ENCODE measurements at regions not wholly inside any gene's neighbourhood (a gene's known extent, or its start where the extent isn't known, plus 50 kb on each side); places are given as distances from the start of the nearest gene placed in this dataset.

DNA sequence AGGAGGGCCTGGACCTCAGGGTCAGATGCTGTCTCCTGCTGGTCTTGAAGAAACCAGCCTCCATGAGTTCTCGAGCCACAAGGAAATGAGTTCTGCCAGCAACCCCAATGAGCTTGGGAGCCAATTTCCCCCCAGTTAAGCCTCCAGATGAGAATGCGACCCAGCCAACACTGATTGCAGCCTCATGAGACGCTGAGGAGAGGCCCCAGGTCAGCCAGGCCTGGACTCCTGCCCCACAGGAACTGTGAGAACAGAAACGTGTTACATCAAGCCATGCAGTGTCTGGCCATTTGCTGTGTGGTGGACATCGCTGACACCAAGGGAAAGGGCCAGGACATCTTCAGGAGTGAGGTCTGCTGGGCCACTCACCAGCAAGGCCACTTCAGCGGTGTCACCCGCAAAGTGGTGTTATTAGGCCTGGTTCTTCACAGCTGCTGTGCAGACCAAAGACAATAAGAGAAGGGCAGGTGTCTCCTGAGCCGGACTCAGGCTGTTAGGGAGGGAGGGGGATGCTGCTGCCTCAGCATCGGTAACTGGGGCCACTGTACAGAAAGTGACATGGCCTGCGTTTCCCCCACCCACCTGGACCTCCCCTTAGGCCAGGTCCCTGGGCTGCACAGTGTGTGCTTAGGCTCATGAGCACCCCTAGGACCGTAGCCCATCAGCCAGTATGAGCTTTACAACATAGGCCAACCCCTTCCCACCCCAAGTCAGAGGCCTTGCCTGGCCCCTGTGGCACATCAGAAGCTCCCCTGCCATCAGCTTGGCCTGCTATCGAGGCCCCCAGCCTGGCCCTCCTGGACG is 272.4 kb upstream of the RTL1 start:
- TF ChIP-seq, protein P1, sequence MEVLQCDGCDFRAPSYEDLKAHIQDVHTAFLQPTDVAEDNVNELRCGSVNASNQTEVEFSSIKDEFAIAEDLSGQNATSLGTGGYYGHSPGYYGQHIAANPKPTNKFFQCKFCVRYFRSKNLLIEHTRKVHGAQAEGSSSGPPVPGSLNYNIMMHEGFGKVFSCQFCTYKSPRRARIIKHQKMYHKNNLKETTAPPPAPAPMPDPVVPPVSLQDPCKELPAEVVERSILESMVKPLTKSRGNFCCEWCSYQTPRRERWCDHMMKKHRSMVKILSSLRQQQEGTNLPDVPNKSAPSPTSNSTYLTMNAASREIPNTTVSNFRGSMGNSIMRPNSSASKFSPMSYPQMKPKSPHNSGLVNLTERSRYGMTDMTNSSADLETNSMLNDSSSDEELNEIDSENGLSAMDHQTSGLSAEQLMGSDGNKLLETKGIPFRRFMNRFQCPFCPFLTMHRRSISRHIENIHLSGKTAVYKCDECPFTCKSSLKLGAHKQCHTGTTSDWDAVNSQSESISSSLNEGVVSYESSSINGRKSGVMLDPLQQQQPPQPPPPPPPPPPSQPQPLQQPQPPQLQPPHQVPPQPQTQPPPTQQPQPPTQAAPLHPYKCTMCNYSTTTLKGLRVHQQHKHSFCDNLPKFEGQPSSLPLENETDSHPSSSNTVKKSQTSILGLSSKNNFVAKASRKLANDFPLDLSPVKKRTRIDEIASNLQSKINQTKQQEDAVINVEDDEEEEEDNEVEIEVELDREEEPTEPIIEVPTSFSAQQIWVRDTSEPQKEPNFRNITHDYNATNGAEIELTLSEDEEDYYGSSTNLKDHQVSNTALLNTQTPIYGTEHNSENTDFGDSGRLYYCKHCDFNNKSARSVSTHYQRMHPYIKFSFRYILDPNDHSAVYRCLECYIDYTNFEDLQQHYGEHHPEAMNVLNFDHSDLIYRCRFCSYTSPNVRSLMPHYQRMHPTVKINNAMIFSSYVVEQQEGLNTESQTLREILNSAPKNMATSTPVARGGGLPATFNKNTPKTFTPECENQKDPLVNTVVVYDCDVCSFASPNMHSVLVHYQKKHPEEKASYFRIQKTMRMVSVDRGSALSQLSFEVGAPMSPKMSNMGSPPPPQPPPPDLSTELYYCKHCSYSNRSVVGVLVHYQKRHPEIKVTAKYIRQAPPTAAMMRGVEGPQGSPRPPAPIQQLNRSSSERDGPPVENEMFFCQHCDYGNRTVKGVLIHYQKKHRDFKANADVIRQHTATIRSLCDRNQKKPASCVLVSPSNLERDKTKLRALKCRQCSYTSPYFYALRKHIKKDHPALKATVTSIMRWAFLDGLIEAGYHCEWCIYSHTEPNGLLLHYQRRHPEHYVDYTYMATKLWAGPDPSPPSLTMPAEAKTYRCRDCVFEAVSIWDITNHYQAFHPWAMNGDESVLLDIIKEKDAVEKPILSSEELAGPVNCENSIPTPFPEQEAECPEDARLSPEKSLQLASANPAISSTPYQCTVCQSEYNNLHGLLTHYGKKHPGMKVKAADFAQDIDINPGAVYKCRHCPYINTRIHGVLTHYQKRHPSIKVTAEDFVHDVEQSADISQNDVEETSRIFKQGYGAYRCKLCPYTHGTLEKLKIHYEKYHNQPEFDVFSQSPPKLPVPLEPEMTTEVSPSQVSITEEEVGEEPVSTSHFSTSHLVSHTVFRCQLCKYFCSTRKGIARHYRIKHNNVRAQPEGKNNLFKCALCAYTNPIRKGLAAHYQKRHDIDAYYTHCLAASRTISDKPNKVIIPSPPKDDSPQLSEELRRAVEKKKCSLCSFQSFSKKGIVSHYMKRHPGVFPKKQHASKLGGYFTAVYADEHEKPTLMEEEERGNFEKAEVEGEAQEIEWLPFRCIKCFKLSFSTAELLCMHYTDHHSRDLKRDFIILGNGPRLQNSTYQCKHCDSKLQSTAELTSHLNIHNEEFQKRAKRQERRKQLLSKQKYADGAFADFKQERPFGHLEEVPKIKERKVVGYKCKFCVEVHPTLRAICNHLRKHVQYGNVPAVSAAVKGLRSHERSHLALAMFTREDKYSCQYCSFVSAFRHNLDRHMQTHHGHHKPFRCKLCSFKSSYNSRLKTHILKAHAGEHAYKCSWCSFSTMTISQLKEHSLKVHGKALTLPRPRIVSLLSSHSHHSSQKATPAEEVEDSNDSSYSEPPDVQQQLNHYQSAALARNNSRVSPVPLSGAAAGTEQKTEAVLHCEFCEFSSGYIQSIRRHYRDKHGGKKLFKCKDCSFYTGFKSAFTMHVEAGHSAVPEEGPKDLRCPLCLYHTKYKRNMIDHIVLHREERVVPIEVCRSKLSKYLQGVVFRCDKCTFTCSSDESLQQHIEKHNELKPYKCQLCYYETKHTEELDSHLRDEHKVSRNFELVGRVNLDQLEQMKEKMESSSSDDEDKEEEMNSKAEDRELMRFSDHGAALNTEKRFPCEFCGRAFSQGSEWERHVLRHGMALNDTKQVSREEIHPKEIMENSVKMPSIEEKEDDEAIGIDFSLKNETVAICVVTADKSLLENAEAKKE (CRISPR knock-in tag; IDR thresholded peaks at IDR 0.05), result no peak
- no peak for TF ChIP-seq ZNF331 (CRISPR knock-in tag; IDR thresholded peaks at IDR 0.05; ENCODE audit: low read depth)
- TF ChIP-seq STAT1 (IDR thresholded peaks at IDR 0.05; ENCODE audit: unreplicated experiment), result no peak
- no peak for TF ChIP-seq EZH2 (IDR thresholded peaks at IDR 0.05; ENCODE audit: low read depth, unreplicated experiment)
- TF ChIP-seq, protein P2, sequence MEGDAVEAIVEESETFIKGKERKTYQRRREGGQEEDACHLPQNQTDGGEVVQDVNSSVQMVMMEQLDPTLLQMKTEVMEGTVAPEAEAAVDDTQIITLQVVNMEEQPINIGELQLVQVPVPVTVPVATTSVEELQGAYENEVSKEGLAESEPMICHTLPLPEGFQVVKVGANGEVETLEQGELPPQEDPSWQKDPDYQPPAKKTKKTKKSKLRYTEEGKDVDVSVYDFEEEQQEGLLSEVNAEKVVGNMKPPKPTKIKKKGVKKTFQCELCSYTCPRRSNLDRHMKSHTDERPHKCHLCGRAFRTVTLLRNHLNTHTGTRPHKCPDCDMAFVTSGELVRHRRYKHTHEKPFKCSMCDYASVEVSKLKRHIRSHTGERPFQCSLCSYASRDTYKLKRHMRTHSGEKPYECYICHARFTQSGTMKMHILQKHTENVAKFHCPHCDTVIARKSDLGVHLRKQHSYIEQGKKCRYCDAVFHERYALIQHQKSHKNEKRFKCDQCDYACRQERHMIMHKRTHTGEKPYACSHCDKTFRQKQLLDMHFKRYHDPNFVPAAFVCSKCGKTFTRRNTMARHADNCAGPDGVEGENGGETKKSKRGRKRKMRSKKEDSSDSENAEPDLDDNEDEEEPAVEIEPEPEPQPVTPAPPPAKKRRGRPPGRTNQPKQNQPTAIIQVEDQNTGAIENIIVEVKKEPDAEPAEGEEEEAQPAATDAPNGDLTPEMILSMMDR (conservative IDR thresholded peaks at IDR 0.05; ENCODE audit: low read depth in 2 of 2), result no peak
- TF ChIP-seq NANOG (IDR thresholded peaks at IDR 0.05; ENCODE audit: borderline replicate concordance), result no peak
- TF ChIP-seq EZH2phosphoT487 (IDR thresholded peaks at IDR 0.05; ENCODE audit: unreplicated experiment), result no peak
- TF ChIP-seq ZNF114 (CRISPR knock-in tag; IDR thresholded peaks at IDR 0.05), result no peak
- TF ChIP-seq CREB1 (CRISPR knock-in tag; IDR thresholded peaks at IDR 0.05; ENCODE audit: low read depth), result no peak
- TF ChIP-seq JUNB (IDR thresholded peaks at IDR 0.05; ENCODE audit: unreplicated experiment), result no peak
- TF ChIP-seq POLR2AphosphoS5 (IDR thresholded peaks at IDR 0.05; ENCODE audit: low read depth), result no peak
- TF ChIP-seq, protein P3, sequence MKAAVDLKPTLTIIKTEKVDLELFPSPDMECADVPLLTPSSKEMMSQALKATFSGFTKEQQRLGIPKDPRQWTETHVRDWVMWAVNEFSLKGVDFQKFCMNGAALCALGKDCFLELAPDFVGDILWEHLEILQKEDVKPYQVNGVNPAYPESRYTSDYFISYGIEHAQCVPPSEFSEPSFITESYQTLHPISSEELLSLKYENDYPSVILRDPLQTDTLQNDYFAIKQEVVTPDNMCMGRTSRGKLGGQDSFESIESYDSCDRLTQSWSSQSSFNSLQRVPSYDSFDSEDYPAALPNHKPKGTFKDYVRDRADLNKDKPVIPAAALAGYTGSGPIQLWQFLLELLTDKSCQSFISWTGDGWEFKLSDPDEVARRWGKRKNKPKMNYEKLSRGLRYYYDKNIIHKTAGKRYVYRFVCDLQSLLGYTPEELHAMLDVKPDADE (IDR thresholded peaks at IDR 0.05), result no peak
- TF ChIP-seq, protein P4, sequence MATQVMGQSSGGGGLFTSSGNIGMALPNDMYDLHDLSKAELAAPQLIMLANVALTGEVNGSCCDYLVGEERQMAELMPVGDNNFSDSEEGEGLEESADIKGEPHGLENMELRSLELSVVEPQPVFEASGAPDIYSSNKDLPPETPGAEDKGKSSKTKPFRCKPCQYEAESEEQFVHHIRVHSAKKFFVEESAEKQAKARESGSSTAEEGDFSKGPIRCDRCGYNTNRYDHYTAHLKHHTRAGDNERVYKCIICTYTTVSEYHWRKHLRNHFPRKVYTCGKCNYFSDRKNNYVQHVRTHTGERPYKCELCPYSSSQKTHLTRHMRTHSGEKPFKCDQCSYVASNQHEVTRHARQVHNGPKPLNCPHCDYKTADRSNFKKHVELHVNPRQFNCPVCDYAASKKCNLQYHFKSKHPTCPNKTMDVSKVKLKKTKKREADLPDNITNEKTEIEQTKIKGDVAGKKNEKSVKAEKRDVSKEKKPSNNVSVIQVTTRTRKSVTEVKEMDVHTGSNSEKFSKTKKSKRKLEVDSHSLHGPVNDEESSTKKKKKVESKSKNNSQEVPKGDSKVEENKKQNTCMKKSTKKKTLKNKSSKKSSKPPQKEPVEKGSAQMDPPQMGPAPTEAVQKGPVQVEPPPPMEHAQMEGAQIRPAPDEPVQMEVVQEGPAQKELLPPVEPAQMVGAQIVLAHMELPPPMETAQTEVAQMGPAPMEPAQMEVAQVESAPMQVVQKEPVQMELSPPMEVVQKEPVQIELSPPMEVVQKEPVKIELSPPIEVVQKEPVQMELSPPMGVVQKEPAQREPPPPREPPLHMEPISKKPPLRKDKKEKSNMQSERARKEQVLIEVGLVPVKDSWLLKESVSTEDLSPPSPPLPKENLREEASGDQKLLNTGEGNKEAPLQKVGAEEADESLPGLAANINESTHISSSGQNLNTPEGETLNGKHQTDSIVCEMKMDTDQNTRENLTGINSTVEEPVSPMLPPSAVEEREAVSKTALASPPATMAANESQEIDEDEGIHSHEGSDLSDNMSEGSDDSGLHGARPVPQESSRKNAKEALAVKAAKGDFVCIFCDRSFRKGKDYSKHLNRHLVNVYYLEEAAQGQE (IDR thresholded peaks at IDR 0.05; ENCODE audit: unreplicated experiment), result no peak
- Mint-ChIP-seq H3K4me1 (no peaks in the 10 kb centered on the region), H3K4me3 (no peak overlapping the region), H3K27ac (no peak overlapping the region), H3K9me3 (peaks cover 20% of the 10 kb centered on the region), H3K36me3 (ENCODE audit: low read depth) (no peaks in the 10 kb centered on the region; the same call in 2 of the 3 replicates), H3K27me3 (ENCODE audit: insufficient read depth, low read depth, poor library complexity) (peaks cover 1% of the 10 kb centered on the region)
- H3K79me2 ChIP-seq (replicated peaks; ENCODE audit: insufficient read depth), result no peaks in the 10 kb centered on the region
- H4K20me1 ChIP-seq (replicated peaks; ENCODE audit: insufficient read depth), result no peaks in the 10 kb centered on the region
- DNase-seq (ENCODE audit: low spot score), result no peak
- H3F3A ChIP-seq (replicated peaks; ENCODE audit: low read depth), result no peaks in the 10 kb centered on the region
- H3K9me2 ChIP-seq (ENCODE audit: insufficient read depth), result no peaks in the 10 kb centered on the region
- H3K36me3 ChIP-seq (ENCODE audit: insufficient read depth), result no peaks in the 10 kb centered on the region
- no peaks in the 10 kb centered on the region for H3K27me3 ChIP-seq (ENCODE audit: insufficient read depth)
- no peaks in the 10 kb centered on the region for H3K4me1 ChIP-seq (ENCODE audit: insufficient read depth)
- no peak for ATAC-seq
- no peak overlapping the region for H3K4me3 ChIP-seq
- no peak overlapping the region for H2AFZ ChIP-seq
- no peak overlapping the region for H3K27ac ChIP-seq (ENCODE audit: low read depth)
- H3K4me2 ChIP-seq, result no peak overlapping the region
